A549 (cell line): ENCODE measurements at regions not wholly inside any gene's neighbourhood (a gene's known extent, or its start where the extent isn't known, plus 50 kb on each side); places are given as distances from the start of the nearest gene placed in this dataset.
"Not testable (repeated sequence)": the region's sequence is repeated elsewhere in the genome, so short reads cannot be mapped to it uniquely, and the experiment has no call there.

Experiments used
- ATAC-seq, 2 experiments: fragments of 200-7000 bp in 1 of 2; fragments of >200 bp in 1 of 2; cut with Nextera tagmentation in 1 of 2; cut with Tn5 transposase in 1 of 2; 3 replicates each; pipeline versions ENCODE4 v1.8.0 to v1.9.1; 2018 to 2020; ENCODE audit warnings: mild to moderate bottlenecking in 1 of 2, moderate library complexity in 1 of 2
- CTCF ChIA-PET: fragments of 300-600 bp; sonication (Branson Sonifier 250); formaldehyde crosslinking; extraction: SDS; loops from one replicate; lab custom pipeline; 2021; ENCODE audit warnings: antibody characterized with exemption, inconsistent platforms; lab: Yijun Ruan, JAX
- POLR2A ChIA-PET: fragments of 350-600 bp; formaldehyde crosslinking; extraction: SDS; loops from one replicate; lab custom pipeline; 2021; ENCODE audit warnings: antibody characterized with exemption, inconsistent platforms; lab: Yijun Ruan, JAX
- DNase-seq, 2 experiments: peaks; one replicate each; pipeline versions ENCODE4 v3.0.0 to v3.0.0-alpha.2; 2011 to 2016; ENCODE audit warnings: low read depth in 1 of 2, low spot score in 1 of 2
- FAIRE-seq: peaks from 2 replicates; lab custom pipeline; 2011; peaks lifted over from hg19 to GRCh38; lab: Jason Lieb, UNC
- H3K27ac ChIP-seq, 2 experiments: fragments of >200 bp; sonication (Bioruptor Twin); formaldehyde crosslinking; 3 replicates each; pipeline ENCODE4 v1.5.1; 2016 to 2017
- H3K4me1 ChIP-seq: fragments of >200 bp; sonication (Bioruptor Twin); formaldehyde crosslinking; 3 replicates; pipeline ENCODE4 v1.6.1; 2016
- H3K4me2 ChIP-seq: fragments of >200 bp; sonication (Bioruptor Twin); formaldehyde crosslinking; 3 replicates; pipeline ENCODE4 v1.6.1; 2016
- H3K4me3 ChIP-seq: fragments of >200 bp; sonication (Bioruptor Twin); formaldehyde crosslinking; 3 replicates; pipeline ENCODE4 v1.5.1; 2016
- H3K9me3 ChIP-seq: fragments of >200 bp; sonication (Bioruptor Twin); formaldehyde crosslinking; 3 replicates; pipeline ENCODE4 v1.6.1; 2016
- BCL3 ChIP-seq: fragments of >200 bp; sonication (Bioruptor Twin); formaldehyde crosslinking; IDR thresholded peaks from 3 replicates; pipeline ENCODE4 v1.6.1; 2016
- BHLHE40 ChIP-seq: IDR thresholded peaks from 2 replicates; pipeline ENCODE4 v1.6.1; 2012; ENCODE audit warnings: low read depth, low read length, inconsistent platforms
- CBX8 ChIP-seq: fragments of 200-600 bp; sonication (generic); IDR thresholded peaks from 2 replicates; pipeline ENCODE4 v1.6.1; 2016
- CEBPB ChIP-seq, 2 experiments: fragments of >200 bp in 1 of 2; sonication (Bioruptor Twin) in 1 of 2; formaldehyde crosslinking in 1 of 2; IDR thresholded peaks; 2 replicates each; pipeline ENCODE4 v1.6.1; 2012 to 2016
- CHD2 ChIP-seq: fragments of 150-350 bp; IDR thresholded peaks from 2 replicates; pipeline ENCODE4 v1.6.1; 2014; ENCODE audit warnings: low read length; ENCODE audit not compliant: partially characterized antibody
- CTCF ChIP-seq: fragments of >200 bp; sonication (Bioruptor Twin); formaldehyde crosslinking; IDR thresholded peaks from 3 replicates; pipeline ENCODE4 v1.5.1; 2016
- E2F6 ChIP-seq: IDR thresholded peaks from 2 replicates; pipeline ENCODE4 v1.6.1; 2012; ENCODE audit warnings: low read depth, borderline replicate concordance
- EHMT2 ChIP-seq: fragments of 200-600 bp; sonication (generic); IDR thresholded peaks from 2 replicates; pipeline ENCODE4 v1.6.1; 2016; ENCODE audit warnings: antibody characterized with exemption, low read depth, mild to moderate bottlenecking, moderate library complexity
- HES2 ChIP-seq: fragments of >200 bp; sonication (Bioruptor Twin); formaldehyde crosslinking; IDR thresholded peaks from 2 replicates; pipeline ENCODE4 v1.6.1; 2016
- HEYL ChIP-seq: fragments of 250-450 bp; sonication (Bioruptor Pico); IDR thresholded peaks from 2 replicates; pipeline ENCODE4 v1.8.0; 2021; ENCODE audit warnings: mild to moderate bottlenecking, moderate library complexity
- HOXB13 ChIP-seq: fragments of 250-450 bp; sonication (Bioruptor Pico); IDR thresholded peaks from 2 replicates; pipeline ENCODE4 v1.5.0; 2020; ENCODE audit warnings: low read depth, mild to moderate bottlenecking, moderate library complexity
- KDM1A ChIP-seq: fragments of 200-600 bp; sonication (generic); IDR thresholded peaks from 2 replicates; pipeline ENCODE4 v1.6.1; 2016; ENCODE audit warnings: low read depth, mild to moderate bottlenecking
- MAFK ChIP-seq: fragments of 450-650 bp; IDR thresholded peaks from 2 replicates; pipeline ENCODE4 v1.6.1; 2014; ENCODE audit not compliant: partially characterized antibody
- MAZ ChIP-seq: fragments of 150-350 bp; IDR thresholded peaks from 2 replicates; pipeline ENCODE4 v1.6.1; 2014; ENCODE audit warnings: antibody characterized with exemption, low read depth, low read length, borderline replicate concordance
- NR3C1 ChIP-seq: fragments of >200 bp; sonication (Bioruptor Twin); formaldehyde crosslinking; IDR thresholded peaks from 3 replicates; pipeline ENCODE4 v1.6.1; 2017
- POLR2A ChIP-seq: IDR thresholded peaks from 2 replicates; pipeline ENCODE4 v1.6.1; 2012; ENCODE audit warnings: mild to moderate bottlenecking, low read length
- POLR2AphosphoS2 ChIP-seq: conservative IDR thresholded peaks from 2 replicates; pipeline ENCODE4 v1.6.1; 2012; ENCODE audit warnings: low read length, improper control_type of control experiment, inconsistent platforms
- RARB ChIP-seq: fragments of 250-450 bp; sonication (Bioruptor Pico); IDR thresholded peaks from 2 replicates; pipeline ENCODE4 v1.8.0; 2021; ENCODE audit warnings: mild to moderate bottlenecking, moderate library complexity
- RCOR1 ChIP-seq: fragments of 150-350 bp; IDR thresholded peaks from 2 replicates; pipeline ENCODE4 v1.6.1; 2014; ENCODE audit warnings: antibody characterized with exemption, low read length, low read depth
- SMC3 ChIP-seq: fragments of >200 bp; sonication (Bioruptor Twin); formaldehyde crosslinking; IDR thresholded peaks from 3 replicates; pipeline ENCODE4 v1.6.1; 2018; ENCODE audit warnings: inconsistent platforms
- TP53 ChIP-seq: fragments of 250-450 bp; sonication (Bioruptor Pico); IDR thresholded peaks from 2 replicates; pipeline ENCODE4 v1.5.0; 2021; ENCODE audit warnings: mild to moderate bottlenecking, moderate library complexity
- ZC3H11A ChIP-seq: fragments of 450-650 bp; IDR thresholded peaks from 2 replicates; pipeline ENCODE4 v1.6.1; 2014; ENCODE audit warnings: antibody characterized with exemption, mild to moderate bottlenecking
- ZFP36 ChIP-seq: fragments of 450-650 bp; IDR thresholded peaks from 2 replicates; pipeline ENCODE4 v1.6.1; 2014; ENCODE audit warnings: borderline replicate concordance; ENCODE audit not compliant: partially characterized antibody
- WGBS: methylation state at CpG from one replicate; pipeline ENCODE4 v1.1.6; 2017; ENCODE audit errors: missing lambda C conversion rate; 5-methylcytosine and 5-hydroxymethylcytosine counted together

- POLR2A ChIA-PET, result no interaction called here
- Histone ChIP-seq H3K27ac (no peak overlapping the region), H3K4me3 (no peak overlapping the region), H3K4me1 (no peaks in the 10 kb centered on the region), H3K9me3 (no peaks in the 10 kb centered on the region), H3K4me2 (no peak overlapping the region)
- CTCF ChIA-PET, result interaction anchor here (1.3 kb wide), 1 partner anchor 177 kb away, joined by 3 read pairs; no protein-coding TSS in a partner anchor
- DNase-seq (no peak), ATAC-seq (no peak), FAIRE-seq (no peak)
- WGBS, result 84% methylated on average over 14 of the region's 14 CpGs
- TF ChIP-seq BHLHE40, result no peak
- TF ChIP-seq HES2, result no peak
- TF ChIP-seq RCOR1, result no peak
- no peak for TF ChIP-seq EHMT2
- no peak for TF ChIP-seq CTCF
- TF ChIP-seq HOXB13 (CRISPR knock-in tag), result no peak
- TF ChIP-seq KDM1A, result no peak
- no peak for TF ChIP-seq RARB (CRISPR knock-in tag)
- TF ChIP-seq BCL3, result no peak
- no peak for TF ChIP-seq ZFP36
- no peak for TF ChIP-seq MAZ
- no peak for TF ChIP-seq CHD2
- no peak for TF ChIP-seq POLR2A
- no peak for TF ChIP-seq MAFK
- no peak for TF ChIP-seq POLR2AphosphoS2
- no peak for TF ChIP-seq CEBPB (IDR thresholded peaks at IDR 0.05)
- no peak for TF ChIP-seq HEYL (CRISPR knock-in tag)
- no peak for TF ChIP-seq TP53 (CRISPR knock-in tag)
- TF ChIP-seq SMC3, result no peak
Observed at GRCh38 chr10:11691319-11691755, 50.8 kb upstream of the ECHDC3 start.

GRCh38 chr10:11689945-11690736, 52.0 kb upstream of the ECHDC3 start:
- FAIRE-seq (no peak), ATAC-seq (no peak), DNase-seq (no peak)
- WGBS, result 78% methylated on average over 22 of the region's 22 CpGs
- no peak overlapping the region for H3K4me2 ChIP-seq
- no peak for TF ChIP-seq NR3C1
- TF ChIP-seq E2F6, result no peak
- no peak for TF ChIP-seq ZC3H11A
- no peak for TF ChIP-seq MAZ
- no peak for TF ChIP-seq CBX8
- TF ChIP-seq, all 56 proteins: peak for 0
- Histone ChIP-seq H3K9me3 (no peaks in the 10 kb centered on the region), H3K4me1 (peaks cover 9% of the 10 kb centered on the region), H3K27ac (no peak overlapping the region), H3K4me3 (no peak overlapping the region)
- CTCF ChIA-PET, result interaction anchor here (1.0 kb wide), 1 partner anchor 68 kb away, joined by 3 read pairs; no protein-coding TSS in a partner anchor
- POLR2A ChIA-PET, result no interaction called here

- WGBS, result 91% methylated on average over 3 of the region's 3 CpGs
- H3K27ac ChIP-seq, POLR2A ChIA-PET, H3K9me3 ChIP-seq, FAIRE-seq, ATAC-seq, H3K4me2 ChIP-seq, H3K4me3 ChIP-seq, DNase-seq: not testable (repeated sequence)
- CTCF ChIA-PET, result interaction anchor here (1.0 to 1.1 kb wide), 2 partner anchors 14 to 69 kb away, joined by 3 read pairs; no protein-coding TSS in a partner anchor
- H3K4me1 ChIP-seq, result peaks cover 16% of the 10 kb centered on the region
Observed at GRCh38 chr10:11688448-11688795, 53.8 kb upstream of the ECHDC3 start.
